ENCODE measurements at regions not wholly inside any gene's neighbourhood (a gene's known extent, or its start where the extent isn't known, plus 50 kb on each side); places are given as distances from the start of the nearest gene placed in this dataset.

- TF ChIP-seq CTCF (IDR thresholded peaks at IDR 0.05; ENCODE audit: low read length) (no peak), EZH2 (IDR thresholded peaks at IDR 0.05; ENCODE audit: borderline replicate concordance, low read length) (no peak)
These were observed 60.9 kb upstream of the LMO2 start for GRCh38 chr11:33952805-33953204.

Measured in OCI-LY1 (cell line).